ENCODE measurements at regions not wholly inside any gene's neighbourhood (a gene's known extent, or its start where the extent isn't known, plus 50 kb on each side); places are given as distances from the start of the nearest gene placed in this dataset.
"Not testable (repeated sequence)": the region's sequence is repeated elsewhere in the genome, so short reads cannot be mapped to it uniquely, and the experiment has no call there.

DNA sequence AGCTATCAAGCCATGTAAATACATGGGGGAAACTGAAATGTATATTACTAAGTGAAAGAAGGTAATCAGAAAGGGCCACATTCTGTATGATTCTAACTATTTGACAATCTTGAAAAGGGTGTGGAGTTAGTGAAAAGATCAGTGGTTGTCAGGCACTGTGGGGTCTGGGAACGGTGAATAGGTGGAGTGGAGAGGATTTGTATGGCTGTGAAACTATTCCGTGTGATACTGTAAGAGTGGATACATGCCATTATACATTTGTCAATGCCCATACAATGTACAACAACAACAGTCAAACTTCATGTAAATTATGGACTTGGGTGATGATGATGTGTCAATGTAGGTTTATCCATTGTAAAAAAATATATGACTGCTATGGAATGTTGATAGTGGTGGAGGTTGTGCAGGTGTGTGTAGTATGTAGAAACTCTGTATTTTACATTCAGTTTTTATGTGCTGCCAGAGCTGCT is 1116.2 kb downstream of the SUCLG1 start:
- ATAC-seq (ENCODE audit: insufficient read depth, low read depth) (peak; percentile 71), DNase-seq (no peak)
- Histone ChIP-seq H3K4me2 (ENCODE audit: insufficient read depth, low read length) (no peak overlapping the region), H3K27ac (ENCODE audit: low read length) (no peak overlapping the region), H3K4me1 (ENCODE audit: insufficient read depth, low read length) (no peaks in the 10 kb centered on the region), H3K36me3 (ENCODE audit: insufficient read depth, low read length) (no peaks in the 10 kb centered on the region), H3K9ac (ENCODE audit: low read depth, low read length) (no peak overlapping the region), H2AFZ (ENCODE audit: low read depth, low read length) (no peak overlapping the region), H3K9me3 (ENCODE audit: insufficient read depth, low read length, severe bottlenecking) (no peaks in the 10 kb centered on the region), H4K20me1 (ENCODE audit: insufficient read depth, low read length) (no peaks in the 10 kb centered on the region), H3K4me3 (ENCODE audit: low read depth in 1 of 2, low read length in 2 of 2) (no peak overlapping the region), H3K27me3 (ENCODE audit: insufficient read depth, low read length, poor library complexity) (no peaks in the 10 kb centered on the region), H3K79me2 (ENCODE audit: insufficient read depth, low read length) (no peaks in the 10 kb centered on the region)
- TF ChIP-seq, protein P1, sequence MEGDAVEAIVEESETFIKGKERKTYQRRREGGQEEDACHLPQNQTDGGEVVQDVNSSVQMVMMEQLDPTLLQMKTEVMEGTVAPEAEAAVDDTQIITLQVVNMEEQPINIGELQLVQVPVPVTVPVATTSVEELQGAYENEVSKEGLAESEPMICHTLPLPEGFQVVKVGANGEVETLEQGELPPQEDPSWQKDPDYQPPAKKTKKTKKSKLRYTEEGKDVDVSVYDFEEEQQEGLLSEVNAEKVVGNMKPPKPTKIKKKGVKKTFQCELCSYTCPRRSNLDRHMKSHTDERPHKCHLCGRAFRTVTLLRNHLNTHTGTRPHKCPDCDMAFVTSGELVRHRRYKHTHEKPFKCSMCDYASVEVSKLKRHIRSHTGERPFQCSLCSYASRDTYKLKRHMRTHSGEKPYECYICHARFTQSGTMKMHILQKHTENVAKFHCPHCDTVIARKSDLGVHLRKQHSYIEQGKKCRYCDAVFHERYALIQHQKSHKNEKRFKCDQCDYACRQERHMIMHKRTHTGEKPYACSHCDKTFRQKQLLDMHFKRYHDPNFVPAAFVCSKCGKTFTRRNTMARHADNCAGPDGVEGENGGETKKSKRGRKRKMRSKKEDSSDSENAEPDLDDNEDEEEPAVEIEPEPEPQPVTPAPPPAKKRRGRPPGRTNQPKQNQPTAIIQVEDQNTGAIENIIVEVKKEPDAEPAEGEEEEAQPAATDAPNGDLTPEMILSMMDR (IDR thresholded peaks at IDR 0.05; ENCODE audit: borderline replicate concordance, extremely low read depth, low read length, poor library complexity, severe bottlenecking) = no peak
- no peak for TF ChIP-seq EZH2 (IDR thresholded peaks at IDR 0.05; ENCODE audit: borderline replicate concordance, low read depth, low read length, severe bottlenecking)

DNA sequence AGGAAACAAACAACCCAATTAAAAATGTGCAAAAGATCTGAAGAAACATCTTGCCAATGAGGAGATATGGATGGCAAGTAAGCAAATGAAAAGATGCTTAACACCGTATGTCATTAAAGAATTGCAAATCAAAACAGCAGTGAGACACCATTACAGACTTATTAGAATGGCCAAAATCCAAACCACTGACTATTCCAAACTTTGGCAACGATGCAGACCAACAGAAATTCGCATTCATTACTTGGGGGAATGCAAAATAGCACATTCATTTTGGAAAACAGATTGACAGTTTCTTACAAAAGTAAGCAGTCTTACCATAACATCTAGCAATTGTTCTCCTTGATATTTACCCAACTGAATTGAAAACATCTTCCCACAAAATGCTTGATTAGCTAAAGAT is 1118.7 kb downstream of the SUCLG1 start:
- Histone ChIP-seq H3K9ac (ENCODE audit: low read depth, low read length) (no peak overlapping the region), H3K79me2 (ENCODE audit: insufficient read depth, low read length) (no peaks in the 10 kb centered on the region), H3K4me2 (ENCODE audit: insufficient read depth, low read length) (no peak overlapping the region), H3K27me3 (ENCODE audit: insufficient read depth, low read length, poor library complexity) (no peaks in the 10 kb centered on the region), H4K20me1 (ENCODE audit: insufficient read depth, low read length) (no peaks in the 10 kb centered on the region), H3K27ac (ENCODE audit: low read length) (no peak overlapping the region), H2AFZ (ENCODE audit: low read depth, low read length) (no peak overlapping the region), H3K4me1 (ENCODE audit: insufficient read depth, low read length) (no peaks in the 10 kb centered on the region), H3K9me3 (ENCODE audit: insufficient read depth, low read length, severe bottlenecking) (no peaks in the 10 kb centered on the region), H3K4me3 (ENCODE audit: low read depth in 1 of 2, low read length in 2 of 2) (no peak overlapping the region), H3K36me3 (ENCODE audit: insufficient read depth, low read length) (no peaks in the 10 kb centered on the region)
- ATAC-seq (ENCODE audit: insufficient read depth, low read depth) (peak; percentile 41; the same call in 1 of the 3 replicates), DNase-seq (no peak)
- TF ChIP-seq, protein P1 (IDR thresholded peaks at IDR 0.05; ENCODE audit: borderline replicate concordance, extremely low read depth, low read length, poor library complexity, severe bottlenecking) = no peak
- no peak for TF ChIP-seq EZH2 (IDR thresholded peaks at IDR 0.05; ENCODE audit: borderline replicate concordance, low read depth, low read length, severe bottlenecking)

DNA sequence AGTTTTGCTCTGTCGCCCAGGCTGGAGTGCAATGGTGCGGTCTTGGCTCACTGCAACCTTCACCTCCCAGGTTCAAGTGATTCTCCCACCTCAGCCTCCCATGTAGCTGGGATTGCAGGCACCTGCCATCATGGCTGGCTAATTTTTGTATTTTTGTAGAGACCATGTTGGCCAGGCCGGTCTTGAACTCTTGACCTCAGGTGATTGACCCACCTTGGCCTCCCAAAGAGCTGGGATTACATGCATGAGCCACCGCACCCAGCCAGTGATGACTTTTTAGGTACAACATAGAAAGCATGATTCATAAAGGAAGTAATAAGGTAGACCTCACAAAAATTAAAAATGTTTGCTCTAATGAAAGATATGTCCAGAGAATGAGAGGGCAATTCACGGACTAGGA is 1119.1 kb downstream of the SUCLG1 start:
- not testable (repeated sequence) for DNase-seq; H3K27me3 ChIP-seq (ENCODE audit: insufficient read depth, low read length, poor library complexity)

DNA sequence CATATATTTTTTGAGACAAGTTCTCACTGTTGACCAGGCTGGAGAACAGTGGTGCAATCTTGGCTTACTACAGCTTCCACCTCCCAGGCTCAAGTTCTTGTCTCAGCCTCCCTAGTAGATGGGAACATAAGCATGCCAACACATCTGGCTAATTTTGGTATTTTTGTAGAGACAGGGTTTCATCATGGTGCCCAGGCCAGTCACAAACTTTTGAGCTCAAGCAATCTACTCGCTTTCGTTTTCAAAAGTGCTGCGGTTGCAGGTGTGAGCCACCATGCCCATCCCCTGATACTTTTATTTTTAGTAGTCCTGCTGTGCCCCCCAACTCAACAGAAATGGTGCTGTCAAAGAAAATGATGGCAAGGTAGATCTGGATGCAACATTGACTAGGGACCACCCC is 1127.3 kb downstream of the SUCLG1 start:
- H3K9ac ChIP-seq (ENCODE audit: low read depth, low read length) = no peak overlapping the region
- no peaks in the 10 kb centered on the region for H3K27me3 ChIP-seq (ENCODE audit: insufficient read depth, low read length, poor library complexity)
- no peaks in the 10 kb centered on the region for H4K20me1 ChIP-seq (ENCODE audit: insufficient read depth, low read length)
- DNase-seq (no peak), ATAC-seq (ENCODE audit: insufficient read depth, low read depth) (no peak)
- no peak overlapping the region for H3K27ac ChIP-seq (ENCODE audit: low read length)
- no peak overlapping the region for H2AFZ ChIP-seq (ENCODE audit: low read depth, low read length)
- H3K4me3 ChIP-seq (ENCODE audit: low read depth in 1 of 2, low read length in 2 of 2) = no peak overlapping the region
- H3K79me2 ChIP-seq (ENCODE audit: insufficient read depth, low read length) = no peaks in the 10 kb centered on the region
- no peaks in the 10 kb centered on the region for H3K36me3 ChIP-seq (ENCODE audit: insufficient read depth, low read length)
- no peaks in the 10 kb centered on the region for H3K4me1 ChIP-seq (ENCODE audit: insufficient read depth, low read length)
- H3K4me2 ChIP-seq (ENCODE audit: insufficient read depth, low read length) = no peak overlapping the region
- no peaks in the 10 kb centered on the region for H3K9me3 ChIP-seq (ENCODE audit: insufficient read depth, low read length, severe bottlenecking)
- TF ChIP-seq EZH2 (IDR thresholded peaks at IDR 0.05; ENCODE audit: borderline replicate concordance, low read depth, low read length, severe bottlenecking) = no peak
- TF ChIP-seq, protein P1 (IDR thresholded peaks at IDR 0.05; ENCODE audit: borderline replicate concordance, extremely low read depth, low read length, poor library complexity, severe bottlenecking) = no peak

More for the DNA sequence above, 1119.1 kb downstream of the SUCLG1 start:
- not testable (repeated sequence) for H3K79me2 ChIP-seq (ENCODE audit: insufficient read depth, low read length); H3K4me3 ChIP-seq (ENCODE audit: low read depth in 1 of 2, low read length in 2 of 2); H3K27ac ChIP-seq (ENCODE audit: low read length); H3K4me1 ChIP-seq (ENCODE audit: insufficient read depth, low read length); H3K9ac ChIP-seq (ENCODE audit: low read depth, low read length); H3K9me3 ChIP-seq (ENCODE audit: insufficient read depth, low read length, severe bottlenecking); H3K4me2 ChIP-seq (ENCODE audit: insufficient read depth, low read length); H3K36me3 ChIP-seq (ENCODE audit: insufficient read depth, low read length); H2AFZ ChIP-seq (ENCODE audit: low read depth, low read length); H4K20me1 ChIP-seq (ENCODE audit: insufficient read depth, low read length)
- ATAC-seq (ENCODE audit: insufficient read depth, low read depth) = peak; percentile 29; the same call in 2 of the 3 replicates
